Nephron progenitor cell (in vitro differentiated cells): ENCODE measurements at regions not wholly inside any gene's neighbourhood (a gene's known extent, or its start where the extent isn't known, plus 50 kb on each side); places are given as distances from the start of the nearest gene placed in this dataset.

ENCODE experiments used
- DNase-seq: peaks from one replicate; pipeline ENCODE4 v3.0.0; 2021
- H3K27ac Mint-ChIP-seq: 2 replicates; pipeline ENCODE4 v1.8.0; 2021; ENCODE audit warnings: mild to moderate bottlenecking, moderate library complexity, mixed read lengths
- H3K27me3 Mint-ChIP-seq: 2 replicates; pipeline ENCODE4 v1.8.0; 2021; ENCODE audit warnings: mild to moderate bottlenecking, low read depth, mixed read lengths; ENCODE audit not compliant: poor library complexity
- H3K36me3 Mint-ChIP-seq: 2 replicates; pipeline ENCODE4 v1.8.0; 2021; ENCODE audit warnings: low read depth, mixed read lengths
- H3K4me1 Mint-ChIP-seq: 2 replicates; pipeline ENCODE4 v1.8.0; 2021; ENCODE audit warnings: mixed read lengths
- H3K4me3 Mint-ChIP-seq: 2 replicates; pipeline ENCODE4 v1.8.0; 2021; ENCODE audit warnings: mild to moderate bottlenecking, moderate library complexity, mixed read lengths
- H3K9me3 Mint-ChIP-seq: 2 replicates; pipeline ENCODE4 v1.8.0; 2021; ENCODE audit warnings: mild to moderate bottlenecking, moderate library complexity, mixed read lengths
- TF ChIP-seq, protein P1 (sequence below): fragments of 200-600 bp; sonication (generic); IDR thresholded peaks from 2 replicates; pipeline ENCODE4 v1.5.0; 2021; ENCODE audit warnings: antibody characterized with exemption

DNA sequence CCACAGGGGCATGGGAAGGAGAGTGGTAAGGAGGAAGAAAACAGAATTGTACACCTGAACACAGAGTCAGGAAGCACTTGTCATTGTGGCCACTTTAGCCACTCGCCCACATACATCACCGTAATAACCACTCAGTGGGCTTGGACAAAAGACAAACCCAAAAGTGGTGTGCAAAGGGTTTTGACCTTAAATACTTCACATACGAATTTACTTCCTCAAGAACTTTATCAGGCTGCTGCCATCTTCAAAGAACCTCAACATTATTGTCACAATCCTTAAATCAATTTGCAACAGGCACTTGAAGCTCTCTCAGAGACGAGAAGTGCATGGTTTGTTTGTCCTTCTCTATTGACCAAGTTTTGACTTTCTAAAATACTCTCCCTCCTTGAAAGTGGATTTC lies 187.3 kb upstream of the EGLN3 start:
- no peak for DNase-seq

DNA sequence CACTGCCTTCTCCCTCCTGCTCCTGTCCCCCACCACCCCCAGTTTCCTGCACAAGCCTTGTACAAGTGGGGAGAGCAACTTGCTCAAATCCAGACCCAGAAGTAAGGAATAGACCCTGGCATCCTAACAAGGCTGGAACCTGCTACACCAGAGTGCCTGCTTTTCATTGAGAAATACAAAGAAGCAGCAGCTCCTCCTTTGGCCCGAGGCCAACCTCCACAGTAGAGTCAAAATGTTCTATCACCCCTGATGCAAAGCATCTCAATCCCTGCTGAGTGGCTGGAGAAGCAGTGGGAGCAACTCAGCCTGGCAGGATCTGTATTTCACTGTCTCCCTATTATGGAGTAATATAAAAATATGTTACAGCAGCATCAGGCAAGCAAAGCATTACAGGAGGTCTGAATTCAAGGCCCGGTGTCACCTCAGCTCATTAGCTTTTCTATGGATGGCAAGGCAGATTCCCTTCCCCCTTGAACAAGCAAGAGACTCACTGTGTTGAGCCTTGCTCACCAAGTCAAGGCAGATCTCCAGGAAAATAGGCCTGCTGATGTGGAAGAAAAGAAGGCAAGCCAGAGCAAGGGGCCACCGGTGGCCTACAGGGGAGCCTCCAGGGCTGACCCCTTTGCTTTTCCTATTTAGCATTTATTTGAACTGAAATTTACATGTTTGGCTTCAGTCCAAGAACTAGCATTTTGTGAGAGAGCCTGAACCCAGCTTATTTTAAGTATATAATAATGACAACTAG lies 186.3 kb upstream of the EGLN3 start:
- Mint-ChIP-seq H3K27ac (no peak overlapping the region), H3K4me3 (no peak overlapping the region), H3K4me1 (peaks cover 15% of the 10 kb centered on the region), H3K9me3 (peaks cover 28% of the 10 kb centered on the region), H3K36me3 (peaks cover 15% of the 10 kb centered on the region), H3K27me3 (peaks cover 3% of the 10 kb centered on the region)
- TF ChIP-seq, protein P1, sequence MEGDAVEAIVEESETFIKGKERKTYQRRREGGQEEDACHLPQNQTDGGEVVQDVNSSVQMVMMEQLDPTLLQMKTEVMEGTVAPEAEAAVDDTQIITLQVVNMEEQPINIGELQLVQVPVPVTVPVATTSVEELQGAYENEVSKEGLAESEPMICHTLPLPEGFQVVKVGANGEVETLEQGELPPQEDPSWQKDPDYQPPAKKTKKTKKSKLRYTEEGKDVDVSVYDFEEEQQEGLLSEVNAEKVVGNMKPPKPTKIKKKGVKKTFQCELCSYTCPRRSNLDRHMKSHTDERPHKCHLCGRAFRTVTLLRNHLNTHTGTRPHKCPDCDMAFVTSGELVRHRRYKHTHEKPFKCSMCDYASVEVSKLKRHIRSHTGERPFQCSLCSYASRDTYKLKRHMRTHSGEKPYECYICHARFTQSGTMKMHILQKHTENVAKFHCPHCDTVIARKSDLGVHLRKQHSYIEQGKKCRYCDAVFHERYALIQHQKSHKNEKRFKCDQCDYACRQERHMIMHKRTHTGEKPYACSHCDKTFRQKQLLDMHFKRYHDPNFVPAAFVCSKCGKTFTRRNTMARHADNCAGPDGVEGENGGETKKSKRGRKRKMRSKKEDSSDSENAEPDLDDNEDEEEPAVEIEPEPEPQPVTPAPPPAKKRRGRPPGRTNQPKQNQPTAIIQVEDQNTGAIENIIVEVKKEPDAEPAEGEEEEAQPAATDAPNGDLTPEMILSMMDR, result no peak
- DNase-seq, result no peak

More for the DNA sequence above, 187.3 kb upstream of the EGLN3 start:
- Mint-ChIP-seq H3K4me1 (peaks cover 15% of the 10 kb centered on the region), H3K4me3 (no peak overlapping the region), H3K9me3 (peaks cover 38% of the 10 kb centered on the region), H3K36me3 (peaks cover 21% of the 10 kb centered on the region), H3K27ac (no peak overlapping the region), H3K27me3 (peaks cover 7% of the 10 kb centered on the region)
- TF ChIP-seq, protein P1, result no peak

DNA sequence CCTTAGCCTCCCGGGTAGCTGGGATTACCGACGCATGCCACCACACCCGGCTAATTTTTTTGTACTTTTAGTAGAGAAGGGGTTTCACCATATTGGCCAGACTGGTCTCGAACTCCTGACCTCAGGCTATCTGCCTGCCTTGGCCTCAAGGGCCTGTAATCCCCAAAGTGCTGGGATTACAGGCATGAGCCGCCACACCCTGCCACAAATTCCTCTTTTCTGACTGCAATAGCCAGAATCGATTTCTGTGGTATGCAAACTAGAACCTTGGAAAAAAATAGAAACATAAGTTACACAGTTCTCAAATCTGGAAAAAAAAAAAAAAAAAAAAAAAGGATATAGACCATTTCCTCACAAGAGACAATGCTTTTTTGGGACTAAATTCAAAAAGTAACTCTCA lies 184.6 kb upstream of the EGLN3 start:
- peaks cover 3% of the 10 kb centered on the region for H3K27me3 Mint-ChIP-seq
- DNase-seq, result no peak
- H3K9me3 Mint-ChIP-seq, result peaks cover 12% of the 10 kb centered on the region
- no peak overlapping the region for H3K27ac Mint-ChIP-seq
- H3K4me1 Mint-ChIP-seq, result peaks cover 19% of the 10 kb centered on the region
- no peak overlapping the region for H3K4me3 Mint-ChIP-seq
- H3K36me3 Mint-ChIP-seq, result no peaks in the 10 kb centered on the region
- TF ChIP-seq, protein P1, result no peak

DNA sequence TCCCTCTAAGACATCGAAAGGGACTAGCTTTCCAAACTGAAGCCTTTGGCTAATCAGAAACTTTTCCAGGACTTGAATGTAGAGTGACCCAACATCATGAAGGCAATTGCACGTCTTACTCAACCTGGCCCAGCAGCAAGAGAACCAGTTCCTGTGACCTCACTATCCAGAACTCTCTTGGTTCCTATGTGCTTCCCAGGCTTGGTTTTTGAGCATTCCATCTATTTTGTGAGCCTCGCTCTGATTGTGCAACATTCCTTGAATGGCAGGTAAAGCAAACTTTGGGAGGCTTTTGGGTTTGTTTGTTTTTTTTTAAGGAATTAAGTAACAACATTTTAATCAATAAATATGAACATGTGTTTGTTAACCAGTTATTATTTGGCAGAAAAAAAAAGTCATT lies 183.6 kb upstream of the EGLN3 start:
- TF ChIP-seq, protein P1, result no peak
- DNase-seq, result no peak
- H3K4me1 Mint-ChIP-seq, result peaks cover 10% of the 10 kb centered on the region
- peaks cover 3% of the 10 kb centered on the region for H3K27me3 Mint-ChIP-seq
- H3K4me3 Mint-ChIP-seq, result no peak overlapping the region
- no peak overlapping the region for H3K27ac Mint-ChIP-seq
- peaks cover 6% of the 10 kb centered on the region for H3K9me3 Mint-ChIP-seq
- H3K36me3 Mint-ChIP-seq, result no peaks in the 10 kb centered on the region

DNA sequence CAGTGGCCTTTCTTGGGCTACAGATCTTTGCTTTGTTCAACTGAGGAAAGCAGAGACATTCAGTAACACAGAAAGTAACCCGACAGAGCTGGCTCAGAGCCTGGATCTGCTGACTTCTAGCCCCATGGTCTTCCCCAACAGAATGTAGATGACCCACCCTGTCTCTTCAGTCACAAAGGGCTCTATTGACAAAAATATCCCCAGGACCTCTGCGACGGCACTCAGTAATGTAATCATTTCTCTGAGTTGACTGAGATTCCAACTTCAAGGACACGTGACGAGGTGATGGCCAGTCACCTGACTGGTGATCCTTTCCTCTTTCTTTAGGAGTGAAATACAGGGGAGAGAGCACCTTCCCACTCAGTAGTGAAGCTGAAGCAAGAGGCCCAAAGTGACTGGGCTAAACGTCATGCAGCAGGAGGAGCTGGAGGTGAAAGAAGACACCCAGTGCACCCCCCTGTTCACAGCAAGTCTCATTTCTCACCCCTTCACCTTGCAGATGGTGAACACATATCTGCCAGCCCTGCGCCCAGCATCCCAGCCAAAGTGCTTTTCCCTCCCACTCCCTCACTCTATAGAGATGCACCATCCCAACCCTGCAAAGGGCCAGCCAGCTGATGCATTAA lies 179.2 kb upstream of the EGLN3 start:
- TF ChIP-seq, protein P1, result no peak
- Mint-ChIP-seq H3K4me1 (peaks cover 12% of the 10 kb centered on the region), H3K4me3 (no peak overlapping the region), H3K27ac (no peak overlapping the region), H3K36me3 (no peaks in the 10 kb centered on the region), H3K9me3 (peaks cover 3% of the 10 kb centered on the region), H3K27me3 (peaks cover 3% of the 10 kb centered on the region)
- DNase-seq, result no peak

DNA sequence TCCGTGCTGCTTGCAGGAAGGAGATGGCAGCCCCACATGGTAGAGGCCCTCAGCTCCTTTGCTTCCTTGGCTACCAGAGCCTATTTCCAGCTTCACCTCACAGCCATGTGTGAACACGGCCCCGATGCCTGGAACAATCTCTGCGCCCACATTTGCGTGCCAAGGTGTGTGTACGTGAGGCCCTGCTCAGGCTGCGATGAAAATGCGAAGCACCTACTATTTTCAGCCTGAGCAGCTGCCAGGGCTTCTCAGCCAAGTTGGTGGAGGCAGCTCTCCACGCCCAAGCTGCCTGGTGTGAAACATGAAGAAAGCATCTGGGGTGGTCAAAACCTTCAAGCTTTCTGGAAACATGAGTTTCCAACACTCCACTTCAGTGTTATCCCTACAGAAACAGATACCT lies 177.8 kb upstream of the EGLN3 start:
- Mint-ChIP-seq H3K36me3 (no peaks in the 10 kb centered on the region), H3K4me3 (no peak overlapping the region), H3K27me3 (peaks cover under 1% of the 10 kb centered on the region), H3K9me3 (no peaks in the 10 kb centered on the region), H3K27ac (no peak overlapping the region), H3K4me1 (peaks cover 12% of the 10 kb centered on the region)
- TF ChIP-seq, protein P1, result no peak
- DNase-seq, result no peak
